ENCODE measurements at regions not wholly inside any gene's neighbourhood (a gene's known extent, or its start where the extent isn't known, plus 50 kb on each side); places are given as distances from the start of the nearest gene placed in this dataset.

- no peak for FAIRE-seq
Observed at GRCh38 chr22:48893288-48894063, 934.2 kb downstream of the BRD1 start.

- no peak for FAIRE-seq
Observed at GRCh38 chr22:48892578-48893287, 934.9 kb downstream of the BRD1 start.

DNA sequence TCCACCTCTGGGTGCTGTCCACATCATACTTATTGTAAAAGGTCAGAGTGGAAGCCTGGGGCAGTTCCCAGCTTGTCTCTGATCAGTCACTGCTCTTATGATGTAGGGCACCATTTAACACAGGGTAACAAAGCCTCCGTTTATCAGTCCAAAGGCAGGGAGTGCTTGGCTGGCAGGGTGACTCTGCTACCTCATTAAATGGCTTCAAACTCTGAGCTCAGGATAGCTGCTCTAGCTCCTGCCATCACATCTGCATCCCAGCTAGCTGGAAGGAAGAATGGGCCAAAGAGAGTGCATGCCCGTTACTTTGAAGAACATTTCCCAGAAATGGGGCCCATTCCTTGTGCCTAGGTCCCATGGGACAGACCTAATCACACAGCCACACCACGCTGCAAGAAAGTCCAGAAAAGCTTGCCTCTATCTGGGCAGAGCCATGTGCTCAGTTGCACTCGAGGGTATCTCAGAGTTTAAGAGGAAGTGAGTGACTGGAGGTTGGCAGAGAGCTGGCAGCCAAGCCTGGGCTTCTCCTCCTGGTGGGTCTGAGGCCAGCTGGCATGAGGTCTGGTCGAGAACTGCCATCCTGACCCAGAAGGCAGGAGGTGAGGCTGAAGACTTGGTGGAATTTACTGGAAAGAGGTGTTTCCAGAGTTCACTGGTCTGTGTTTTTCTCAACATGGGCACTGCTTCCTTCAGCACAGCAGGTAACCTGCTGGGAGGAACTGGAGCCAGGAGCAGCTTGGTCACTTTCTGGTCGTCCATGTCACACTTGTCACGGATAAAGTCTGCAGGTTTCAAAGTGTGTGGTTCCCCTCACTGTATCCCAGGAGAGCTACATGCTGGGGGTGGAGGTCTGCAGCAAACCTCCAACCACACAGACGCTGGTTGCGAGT lies 935.7 kb downstream of the BRD1 start:
- FAIRE-seq, result no peak

DNA sequence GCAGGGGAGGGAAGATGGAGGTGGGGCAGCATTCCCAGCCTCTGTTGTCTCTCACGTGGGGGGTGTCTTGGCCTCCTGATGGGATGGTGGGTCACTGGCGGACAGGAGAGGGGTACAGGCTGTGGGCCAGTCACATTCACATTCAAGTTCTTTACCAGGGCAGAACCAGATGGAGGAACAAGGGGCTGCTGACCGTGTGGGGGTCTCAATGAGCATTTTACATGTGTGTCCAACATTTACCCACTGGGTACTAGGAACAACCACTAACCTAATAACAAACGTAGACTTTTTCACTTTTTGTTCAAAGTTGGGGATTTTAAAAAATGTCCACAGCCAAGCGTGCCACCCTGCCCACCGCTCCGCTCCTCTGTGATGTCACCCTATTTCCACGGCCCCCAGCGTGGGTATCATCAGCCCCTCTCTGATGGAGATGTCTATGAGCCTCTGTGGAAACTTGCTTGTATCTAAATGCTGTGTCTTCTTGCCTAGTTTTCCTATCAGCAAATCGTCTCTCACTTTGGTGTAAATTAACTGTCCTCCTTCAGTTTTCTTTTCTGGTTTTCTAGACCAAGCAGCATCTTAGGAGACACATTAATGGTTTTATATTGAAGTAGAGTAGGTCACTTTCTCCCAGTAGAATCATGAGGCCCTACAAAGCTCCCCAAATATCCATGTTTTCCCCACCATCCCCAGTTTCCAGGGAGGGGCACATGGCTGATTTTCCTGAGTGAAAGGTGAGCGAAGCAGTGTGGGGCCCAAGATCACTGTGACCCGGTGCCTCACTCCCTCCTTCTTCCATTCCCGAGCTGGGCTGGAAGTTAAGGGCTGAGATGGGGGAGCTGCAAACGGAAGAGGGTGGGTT lies 936.7 kb downstream of the BRD1 start:
- FAIRE-seq, result no peak

DNA sequence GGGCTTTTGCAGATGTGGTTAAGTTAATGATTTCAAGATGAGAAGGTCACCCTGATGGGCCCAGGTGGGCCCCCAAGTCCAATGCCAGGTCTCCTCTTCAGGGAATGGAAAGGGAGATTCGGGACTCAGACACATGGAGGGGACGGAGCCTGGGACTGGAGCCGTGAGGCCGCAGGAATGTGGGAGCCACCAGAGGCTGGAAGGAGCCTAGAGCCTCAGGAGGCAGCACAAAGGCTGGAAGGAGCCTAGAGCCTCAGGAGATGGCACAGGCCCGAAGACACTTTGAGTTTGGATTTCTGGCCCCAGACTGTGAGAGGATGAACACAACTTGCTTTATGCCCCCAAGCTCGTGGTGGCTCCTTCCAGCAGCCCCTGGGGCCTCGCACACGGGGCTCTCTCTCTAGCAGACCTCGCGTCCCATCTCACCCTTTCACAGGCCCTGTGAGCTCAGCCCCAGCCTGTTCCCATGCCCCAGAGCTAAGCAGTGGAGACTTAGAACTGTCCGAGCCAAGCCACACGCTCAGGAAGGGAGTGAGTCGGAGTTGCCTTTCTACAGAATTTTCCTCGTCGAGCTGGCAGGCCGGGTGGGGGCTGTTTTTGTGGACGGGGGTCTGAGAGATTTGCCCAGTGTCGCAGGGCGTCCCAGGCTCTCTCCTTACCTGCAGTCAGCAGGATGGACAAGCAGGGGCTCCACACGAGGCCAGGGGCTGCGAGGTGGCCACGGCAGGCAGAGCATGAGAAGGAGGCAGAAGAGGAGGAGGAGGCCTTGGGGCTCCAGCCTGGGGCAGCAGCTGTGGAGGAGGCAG lies 937.6 kb downstream of the BRD1 start:
- FAIRE-seq, result no peak

GRCh38 chr22:48889209-48889830 lies 938.4 kb downstream of the BRD1 start:
- FAIRE-seq, result no peak

DNA sequence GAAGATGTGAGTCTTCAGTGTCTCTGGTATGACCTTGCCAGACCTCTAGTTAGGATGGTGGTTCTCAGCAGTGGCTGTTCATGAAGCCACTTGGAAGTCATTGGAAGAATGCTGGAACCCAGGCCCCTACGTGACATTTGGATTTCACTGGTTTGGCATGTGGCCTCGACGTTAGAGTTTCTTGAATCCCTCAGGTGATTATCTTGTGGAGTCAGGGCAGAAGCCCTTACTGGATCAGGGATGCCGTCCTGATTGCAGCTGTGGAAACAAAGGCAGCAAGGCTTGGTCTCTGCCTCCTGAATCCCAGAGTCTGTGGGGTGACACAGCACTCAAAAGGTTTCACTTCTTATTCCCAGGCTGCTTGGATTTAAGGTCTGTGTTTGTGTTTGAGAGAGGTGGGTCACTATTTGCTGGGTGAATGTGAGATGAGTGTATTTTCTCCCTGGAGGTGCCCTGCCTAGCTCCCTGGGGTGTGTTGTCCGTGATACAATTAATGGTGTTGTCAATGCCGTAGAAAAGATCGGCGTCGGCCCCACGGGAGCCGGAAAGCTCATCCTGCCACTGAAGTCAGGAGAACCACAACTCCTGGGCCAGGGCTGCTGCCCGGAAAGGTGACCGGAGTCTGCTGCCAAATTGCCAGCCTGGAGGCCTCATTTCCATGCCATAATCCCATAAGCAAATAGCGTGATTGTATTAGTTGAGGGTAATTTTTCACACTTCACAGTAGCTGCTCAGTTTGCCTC lies 939.0 kb downstream of the BRD1 start:
- no peak for FAIRE-seq

DNA sequence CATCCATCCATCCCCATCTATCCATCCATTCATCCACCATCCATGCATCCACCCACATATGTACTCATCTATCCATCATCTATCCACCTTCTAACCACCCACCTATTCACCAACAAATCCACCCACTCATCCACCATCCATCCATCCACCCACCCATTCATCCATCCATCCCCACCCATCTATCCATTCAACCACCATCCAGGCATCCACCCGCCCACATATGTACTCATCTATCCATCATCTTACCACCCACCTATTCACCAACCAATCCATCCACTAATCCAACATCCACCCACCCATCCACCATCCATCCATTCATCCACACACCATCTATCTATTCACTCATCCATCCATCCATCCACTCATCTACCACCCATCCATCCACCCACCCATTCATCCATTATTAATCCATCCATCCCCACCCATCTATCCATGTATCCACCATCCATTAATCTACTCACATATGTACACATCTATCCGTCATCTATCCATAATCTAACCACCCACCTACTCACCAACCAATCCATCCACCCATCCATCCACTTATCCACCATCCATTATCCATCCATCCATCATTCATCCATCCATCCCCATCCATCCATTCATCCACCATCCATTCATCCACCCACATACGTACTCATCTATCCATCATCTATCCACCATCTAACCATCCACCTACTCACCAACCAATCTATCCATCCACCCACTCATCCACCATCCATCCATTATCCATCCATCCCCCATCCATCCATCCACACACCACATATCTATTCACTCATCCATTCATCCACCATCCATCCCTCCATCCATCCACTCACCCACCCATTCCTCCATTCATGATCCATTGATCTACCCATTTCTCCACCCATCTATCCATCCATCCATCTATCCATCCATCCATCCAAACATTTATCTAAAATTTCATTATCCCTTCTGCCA lies 940.0 kb downstream of the BRD1 start:
- FAIRE-seq, result no peak

GRCh38 chr22:48886604-48887393 lies 940.9 kb downstream of the BRD1 start:
- no peak for FAIRE-seq

- FAIRE-seq, result no peak
Observed at GRCh38 chr22:48885919-48886305, 941.8 kb downstream of the BRD1 start.

GRCh38 chr22:48885271-48885918 lies 942.3 kb downstream of the BRD1 start:
- no peak for FAIRE-seq

DNA sequence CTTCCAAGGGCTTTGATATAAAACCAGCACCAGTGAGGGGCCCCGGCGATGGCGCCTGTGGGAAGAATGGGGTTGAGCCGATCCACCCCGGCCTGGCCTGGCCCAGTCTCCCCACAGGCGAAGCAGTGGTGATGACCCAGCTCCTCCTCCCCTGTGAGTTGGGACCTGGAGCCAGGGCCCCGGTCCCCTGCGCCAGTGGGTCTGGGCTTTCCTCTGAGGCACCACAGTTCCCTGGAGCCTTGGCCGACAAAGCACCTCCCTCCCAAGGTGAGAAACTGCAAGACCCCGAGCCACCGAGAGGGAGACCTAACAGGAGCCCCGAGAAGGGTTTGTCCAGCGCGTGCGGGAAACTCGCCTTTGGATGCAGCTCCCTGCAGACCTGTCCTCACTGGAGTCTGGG lies 942.9 kb downstream of the BRD1 start:
- FAIRE-seq, result no peak

- no peak for FAIRE-seq
Observed at GRCh38 chr22:48884324-48884723, 943.3 kb downstream of the BRD1 start.

GRCh38 chr22:48883211-48883960 lies 944.3 kb downstream of the BRD1 start:
- FAIRE-seq, result no peak

DNA sequence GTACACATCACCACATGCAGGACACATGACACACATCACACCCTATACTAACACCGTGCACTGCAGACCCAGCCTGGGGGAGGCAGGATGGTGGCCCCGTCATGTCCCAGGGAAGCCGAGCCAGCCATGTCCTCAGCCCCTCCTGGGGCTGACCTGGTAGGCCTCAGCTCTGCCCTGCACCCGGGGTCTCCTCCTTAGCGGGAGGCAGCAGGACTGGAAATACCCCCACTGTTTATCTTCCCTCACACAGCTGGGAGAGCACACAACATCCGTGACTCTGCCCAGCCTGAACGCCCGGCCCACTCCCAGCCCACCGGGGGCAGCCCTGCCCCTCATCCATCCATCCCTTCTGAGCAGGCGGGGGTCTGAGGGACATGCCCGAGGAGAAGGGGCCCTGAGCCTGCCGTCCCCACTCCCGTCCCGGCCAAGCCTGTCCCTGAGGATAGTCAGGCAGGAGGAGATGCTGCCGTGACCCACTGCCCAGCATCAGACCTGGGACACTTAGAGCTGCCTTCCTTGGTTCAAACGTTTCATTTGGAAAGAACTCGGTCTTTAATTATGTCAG lies 945.0 kb downstream of the BRD1 start:
- no peak for FAIRE-seq

DNA sequence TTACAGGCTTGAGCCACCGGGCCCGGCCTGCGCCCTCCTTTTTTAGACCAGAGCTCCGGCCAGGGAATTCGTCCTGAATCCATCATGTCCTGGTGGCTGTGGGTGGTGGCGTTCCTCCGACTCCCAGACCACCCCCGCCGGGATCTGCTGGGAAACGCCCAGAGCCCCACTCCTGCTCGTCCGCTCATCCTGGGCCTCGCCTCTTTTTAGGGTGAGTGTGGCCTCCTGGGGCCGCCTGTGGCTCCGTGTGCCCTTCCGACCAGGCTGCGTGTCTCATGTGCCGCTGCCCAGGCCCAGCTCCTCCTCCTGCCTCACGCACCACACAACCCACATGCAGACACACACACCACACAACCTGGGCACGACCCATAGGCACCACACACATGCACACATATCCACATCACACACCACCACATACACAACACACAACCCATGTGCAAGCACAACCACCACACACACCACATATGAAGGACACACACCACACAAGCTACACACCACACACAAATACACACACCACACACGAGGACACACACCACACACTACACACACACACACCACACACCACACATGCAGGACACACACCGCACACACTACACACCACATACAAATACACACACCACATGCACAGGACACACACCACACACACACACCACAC lies 946.2 kb downstream of the BRD1 start:
- no peak for FAIRE-seq
